ENCODE measurements at regions not wholly inside any gene's neighbourhood (a gene's known extent, or its start where the extent isn't known, plus 50 kb on each side); places are given as distances from the start of the nearest gene placed in this dataset.

DNA sequence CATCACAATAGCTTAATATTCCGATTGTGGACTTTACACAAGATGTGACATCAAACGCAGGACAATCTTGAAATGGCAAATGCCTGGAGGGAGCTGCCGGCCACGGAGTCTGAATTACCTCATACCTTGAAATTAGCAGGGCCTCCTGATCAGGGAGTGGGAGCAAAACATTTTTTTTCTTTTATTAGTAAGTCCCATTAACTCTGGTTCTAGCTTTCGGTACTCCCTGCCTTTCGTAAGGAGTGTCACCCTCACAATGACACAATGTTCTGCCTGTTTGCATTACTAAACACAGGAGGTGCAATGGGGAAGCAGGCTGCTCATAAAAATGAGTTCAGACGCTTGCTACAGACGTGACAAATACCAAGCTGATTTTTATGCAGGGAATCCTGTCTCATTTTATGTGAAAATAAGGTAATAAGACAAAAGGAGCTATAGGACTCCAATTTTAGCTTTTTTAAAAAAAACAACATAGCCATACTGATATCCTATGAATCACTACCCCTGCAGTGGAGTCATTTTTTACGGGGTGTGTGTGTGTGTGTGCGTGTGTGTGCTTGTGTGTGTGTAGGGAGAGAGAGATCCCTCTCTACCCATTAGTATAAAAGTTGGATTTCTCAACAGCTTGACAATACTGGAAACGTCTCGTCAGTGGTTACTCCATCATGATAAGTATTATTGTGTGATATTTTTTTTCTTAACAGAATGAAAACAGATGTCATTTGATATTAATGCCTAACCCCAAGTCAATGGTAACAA lies 205.1 kb upstream of the RUNX1 start:
- no peak overlapping the region for H3K27ac ChIP-seq (ENCODE audit: low read length)

GRCh38 chr21:35252831-35253230 lies 203.7 kb upstream of the RUNX1 start:
- Histone ChIP-seq H3K27me3 (ENCODE audit: control insufficient read depth in 1 of 2, insufficient read depth in 2 of 2, low read length in 2 of 2) (no peaks in the 10 kb centered on the region), H3K4me1 (ENCODE audit: control insufficient read depth, insufficient read depth, low read length) (peaks cover 5% of the 10 kb centered on the region), H3K9ac (ENCODE audit: low read length in 2 of 2) (no peak overlapping the region), H3K4me3 (ENCODE audit: low read length in 2 of 2) (no peak overlapping the region), H3K9me3 (ENCODE audit: control insufficient read depth in 2 of 2, low read length in 2 of 2) (no peaks in the 10 kb centered on the region), H3K27ac (ENCODE audit: low read length) (no peak overlapping the region), H3K36me3 (ENCODE audit: control insufficient read depth in 2 of 2, insufficient read depth in 2 of 2, low read length in 2 of 2) (no peaks in the 10 kb centered on the region)

More for the DNA sequence above, 205.1 kb upstream of the RUNX1 start:
- Histone ChIP-seq H3K27me3 (ENCODE audit: control insufficient read depth in 1 of 2, insufficient read depth in 2 of 2, low read length in 2 of 2) (no peaks in the 10 kb centered on the region), H3K36me3 (ENCODE audit: control insufficient read depth in 2 of 2, insufficient read depth in 2 of 2, low read length in 2 of 2) (no peaks in the 10 kb centered on the region), H3K4me1 (ENCODE audit: control insufficient read depth, insufficient read depth, low read length) (peaks cover 5% of the 10 kb centered on the region), H3K9me3 (ENCODE audit: control insufficient read depth in 2 of 2, low read length in 2 of 2) (no peaks in the 10 kb centered on the region), H3K9ac (ENCODE audit: low read length in 2 of 2) (no peak overlapping the region), H3K4me3 (ENCODE audit: low read length in 2 of 2) (no peak overlapping the region)

GRCh38 chr21:35249636-35250035 lies 200.5 kb upstream of the RUNX1 start:
- Histone ChIP-seq H3K4me1 (ENCODE audit: control insufficient read depth, insufficient read depth, low read length) (no peaks in the 10 kb centered on the region), H3K9ac (ENCODE audit: low read length in 2 of 2) (no peak overlapping the region), H3K4me3 (ENCODE audit: low read length in 2 of 2) (no peak overlapping the region), H3K36me3 (ENCODE audit: control insufficient read depth in 2 of 2, insufficient read depth in 2 of 2, low read length in 2 of 2) (no peaks in the 10 kb centered on the region), H3K9me3 (ENCODE audit: control insufficient read depth in 2 of 2, low read length in 2 of 2) (no peaks in the 10 kb centered on the region), H3K27me3 (ENCODE audit: control insufficient read depth in 1 of 2, insufficient read depth in 2 of 2, low read length in 2 of 2) (no peaks in the 10 kb centered on the region), H3K27ac (ENCODE audit: low read length) (no peak overlapping the region)

DNA sequence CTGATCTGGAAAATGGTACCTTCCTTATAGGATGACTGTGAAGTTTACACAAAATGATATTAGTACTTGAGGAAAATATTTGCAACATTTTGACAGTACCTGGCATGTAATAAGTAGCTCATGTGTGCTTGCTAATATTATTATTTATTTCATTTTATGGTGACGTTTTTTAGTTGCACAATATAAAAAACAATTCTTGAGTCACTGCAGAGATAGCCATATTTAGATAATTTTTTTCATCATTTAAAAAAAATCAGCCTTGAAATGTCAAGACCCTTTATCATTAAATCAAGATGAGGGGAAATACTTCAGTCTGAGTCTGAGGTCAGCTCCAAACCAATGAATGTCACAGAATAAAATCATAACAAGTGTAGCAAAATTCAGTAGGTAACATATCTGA lies 196.8 kb upstream of the RUNX1 start:
- H3K9me3 ChIP-seq (ENCODE audit: control insufficient read depth in 2 of 2, low read length in 2 of 2), result no peaks in the 10 kb centered on the region
- no peaks in the 10 kb centered on the region for H3K27me3 ChIP-seq (ENCODE audit: control insufficient read depth in 1 of 2, insufficient read depth in 2 of 2, low read length in 2 of 2)
- no peaks in the 10 kb centered on the region for H3K36me3 ChIP-seq (ENCODE audit: control insufficient read depth in 2 of 2, insufficient read depth in 2 of 2, low read length in 2 of 2)
- no peak overlapping the region for H3K4me3 ChIP-seq (ENCODE audit: low read length in 2 of 2)
- H3K4me1 ChIP-seq (ENCODE audit: control insufficient read depth, insufficient read depth, low read length), result peaks cover 3% of the 10 kb centered on the region
- H3K9ac ChIP-seq (ENCODE audit: low read length in 2 of 2), result no peak overlapping the region
- no peak overlapping the region for H3K27ac ChIP-seq (ENCODE audit: low read length)

DNA sequence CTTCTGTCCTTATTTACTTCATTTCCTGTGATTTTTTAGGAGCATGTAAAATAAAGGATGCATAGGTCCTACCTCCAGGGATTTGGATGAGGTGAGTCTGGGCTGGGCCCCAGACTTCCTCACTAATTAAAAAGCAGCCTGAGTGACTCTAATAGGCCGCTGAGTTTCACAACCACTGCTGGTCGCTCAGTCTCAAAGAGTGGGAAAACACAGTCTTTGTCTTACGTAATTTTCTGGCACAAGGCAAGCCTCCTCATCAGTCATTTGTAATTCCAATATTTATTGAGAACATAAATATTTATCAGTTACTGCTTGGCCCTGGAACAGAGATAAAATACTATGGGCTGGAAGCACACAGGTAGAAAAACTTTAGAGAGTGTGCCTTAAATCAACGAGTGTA lies 195.4 kb upstream of the RUNX1 start:
- Histone ChIP-seq H3K9ac (ENCODE audit: low read length in 2 of 2) (no peak overlapping the region), H3K36me3 (ENCODE audit: control insufficient read depth in 2 of 2, insufficient read depth in 2 of 2, low read length in 2 of 2) (no peaks in the 10 kb centered on the region), H3K4me3 (ENCODE audit: low read length in 2 of 2) (no peak overlapping the region), H3K27me3 (ENCODE audit: control insufficient read depth in 1 of 2, insufficient read depth in 2 of 2, low read length in 2 of 2) (no peaks in the 10 kb centered on the region), H3K9me3 (ENCODE audit: control insufficient read depth in 2 of 2, low read length in 2 of 2) (no peaks in the 10 kb centered on the region), H3K4me1 (ENCODE audit: control insufficient read depth, insufficient read depth, low read length) (peaks cover 3% of the 10 kb centered on the region), H3K27ac (ENCODE audit: low read length) (no peak overlapping the region)

- Histone ChIP-seq H3K9ac (ENCODE audit: low read length in 2 of 2) (no peak overlapping the region), H3K4me3 (ENCODE audit: low read length in 2 of 2) (no peak overlapping the region), H3K27me3 (ENCODE audit: control insufficient read depth in 1 of 2, insufficient read depth in 2 of 2, low read length in 2 of 2) (no peaks in the 10 kb centered on the region), H3K4me1 (ENCODE audit: control insufficient read depth, insufficient read depth, low read length) (peaks cover 3% of the 10 kb centered on the region), H3K36me3 (ENCODE audit: control insufficient read depth in 2 of 2, insufficient read depth in 2 of 2, low read length in 2 of 2) (no peaks in the 10 kb centered on the region), H3K27ac (ENCODE audit: low read length) (no peak overlapping the region), H3K9me3 (ENCODE audit: control insufficient read depth in 2 of 2, low read length in 2 of 2) (no peaks in the 10 kb centered on the region)
Observed at GRCh38 chr21:35243171-35243570, 194.1 kb upstream of the RUNX1 start.

- H3K27me3 ChIP-seq (ENCODE audit: control insufficient read depth in 1 of 2, insufficient read depth in 2 of 2, low read length in 2 of 2), result no peaks in the 10 kb centered on the region
- H3K27ac ChIP-seq (ENCODE audit: low read length), result no peak overlapping the region
- H3K9me3 ChIP-seq (ENCODE audit: control insufficient read depth in 2 of 2, low read length in 2 of 2), result no peaks in the 10 kb centered on the region
- H3K36me3 ChIP-seq (ENCODE audit: control insufficient read depth in 2 of 2, insufficient read depth in 2 of 2, low read length in 2 of 2), result no peaks in the 10 kb centered on the region
- peaks cover 3% of the 10 kb centered on the region for H3K4me1 ChIP-seq (ENCODE audit: control insufficient read depth, insufficient read depth, low read length)
- no peak overlapping the region for H3K9ac ChIP-seq (ENCODE audit: low read length in 2 of 2)
- no peak overlapping the region for H3K4me3 ChIP-seq (ENCODE audit: low read length in 2 of 2)
Observed at GRCh38 chr21:35239811-35240219, 190.7 kb upstream of the RUNX1 start.

DNA sequence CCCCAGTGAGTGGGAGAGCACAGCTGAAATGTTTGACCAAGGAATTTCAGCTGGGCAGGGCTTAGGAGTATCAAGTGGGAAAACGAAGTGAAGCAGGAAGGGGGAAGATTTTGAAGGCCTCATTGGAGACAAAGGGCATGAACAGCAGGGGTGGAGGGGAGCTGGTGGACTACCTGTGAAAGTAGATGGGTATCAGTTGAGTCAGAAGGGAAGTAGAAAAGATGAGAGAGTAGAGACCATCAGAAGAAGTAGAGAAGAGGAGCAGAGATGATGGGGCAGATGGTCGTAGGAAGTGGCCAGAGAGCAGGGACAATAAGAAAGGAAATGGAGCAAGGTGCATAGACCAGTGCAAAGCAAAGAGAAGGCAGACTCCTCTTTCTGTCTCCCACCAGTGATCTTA lies 189.0 kb upstream of the RUNX1 start:
- Histone ChIP-seq H3K9me3 (ENCODE audit: control insufficient read depth in 2 of 2, low read length in 2 of 2) (no peaks in the 10 kb centered on the region), H3K27me3 (ENCODE audit: control insufficient read depth in 1 of 2, insufficient read depth in 2 of 2, low read length in 2 of 2) (no peaks in the 10 kb centered on the region), H3K36me3 (ENCODE audit: control insufficient read depth in 2 of 2, insufficient read depth in 2 of 2, low read length in 2 of 2) (no peaks in the 10 kb centered on the region), H3K9ac (ENCODE audit: low read length in 2 of 2) (no peak overlapping the region), H3K4me1 (ENCODE audit: control insufficient read depth, insufficient read depth, low read length) (no peaks in the 10 kb centered on the region), H3K27ac (ENCODE audit: low read length) (no peak overlapping the region), H3K4me3 (ENCODE audit: low read length in 2 of 2) (no peak overlapping the region)

DNA sequence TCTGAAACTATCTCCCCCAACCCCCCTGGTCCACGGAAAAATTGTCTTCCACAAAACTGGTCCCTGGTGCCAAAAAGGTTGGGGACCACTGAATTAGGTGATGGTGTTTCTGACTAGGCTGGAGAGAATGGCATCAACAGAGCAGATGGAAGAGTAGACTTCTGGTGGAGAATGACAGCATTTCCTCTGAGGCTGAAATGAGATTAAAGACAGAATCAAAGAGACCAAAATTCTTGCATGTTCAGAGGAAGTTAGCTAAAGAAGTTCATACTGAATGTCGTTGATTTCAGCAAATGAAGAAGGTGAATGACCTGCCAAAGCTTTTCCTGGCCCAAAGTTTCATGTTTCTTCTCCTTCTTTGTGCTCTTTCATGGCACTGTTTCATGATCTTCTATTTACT lies 188.2 kb upstream of the RUNX1 start:
- Histone ChIP-seq H3K27me3 (ENCODE audit: control insufficient read depth in 1 of 2, insufficient read depth in 2 of 2, low read length in 2 of 2) (no peaks in the 10 kb centered on the region), H3K4me1 (ENCODE audit: control insufficient read depth, insufficient read depth, low read length) (no peaks in the 10 kb centered on the region), H3K36me3 (ENCODE audit: control insufficient read depth in 2 of 2, insufficient read depth in 2 of 2, low read length in 2 of 2) (no peaks in the 10 kb centered on the region), H3K27ac (ENCODE audit: low read length) (no peak overlapping the region), H3K9ac (ENCODE audit: low read length in 2 of 2) (no peak overlapping the region), H3K9me3 (ENCODE audit: control insufficient read depth in 2 of 2, low read length in 2 of 2) (no peaks in the 10 kb centered on the region), H3K4me3 (ENCODE audit: low read length in 2 of 2) (no peak overlapping the region)

- H3K27me3 ChIP-seq (ENCODE audit: control insufficient read depth in 1 of 2, insufficient read depth in 2 of 2, low read length in 2 of 2), result no peaks in the 10 kb centered on the region
- no peak overlapping the region for H3K27ac ChIP-seq (ENCODE audit: low read length)
- H3K36me3 ChIP-seq (ENCODE audit: control insufficient read depth in 2 of 2, insufficient read depth in 2 of 2, low read length in 2 of 2), result no peaks in the 10 kb centered on the region
- H3K9ac ChIP-seq (ENCODE audit: low read length in 2 of 2), result no peak overlapping the region
- H3K9me3 ChIP-seq (ENCODE audit: control insufficient read depth in 2 of 2, low read length in 2 of 2), result no peaks in the 10 kb centered on the region
- H3K4me1 ChIP-seq (ENCODE audit: control insufficient read depth, insufficient read depth, low read length), result no peaks in the 10 kb centered on the region
- no peak overlapping the region for H3K4me3 ChIP-seq (ENCODE audit: low read length in 2 of 2)
Observed at GRCh38 chr21:35236090-35236489, 187.0 kb upstream of the RUNX1 start.

DNA sequence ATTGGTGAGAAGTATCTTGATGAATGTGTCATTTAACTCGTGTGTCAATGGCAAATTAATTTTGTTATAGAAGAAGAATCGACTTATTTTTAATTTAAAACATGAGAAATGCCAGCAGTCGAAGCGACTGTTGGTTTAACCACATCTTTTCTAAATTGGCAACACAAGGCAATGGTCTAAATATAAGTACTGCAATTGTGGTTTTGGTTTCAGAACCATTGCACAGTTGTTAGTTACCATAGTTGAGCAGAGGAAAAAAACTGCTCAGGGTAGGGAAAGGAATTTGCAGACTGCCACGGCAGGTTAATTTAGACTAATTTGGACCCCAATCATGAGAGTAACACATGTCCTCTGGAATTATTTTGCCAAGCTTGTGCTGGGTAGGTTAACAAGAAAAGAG lies 185.6 kb upstream of the RUNX1 start:
- no peaks in the 10 kb centered on the region for H3K36me3 ChIP-seq (ENCODE audit: control insufficient read depth in 2 of 2, insufficient read depth in 2 of 2, low read length in 2 of 2)
- H3K4me3 ChIP-seq (ENCODE audit: low read length in 2 of 2), result no peak overlapping the region
- H3K27ac ChIP-seq (ENCODE audit: low read length), result no peak overlapping the region
- H3K9ac ChIP-seq (ENCODE audit: low read length in 2 of 2), result no peak overlapping the region
- H3K4me1 ChIP-seq (ENCODE audit: control insufficient read depth, insufficient read depth, low read length), result no peaks in the 10 kb centered on the region
- H3K27me3 ChIP-seq (ENCODE audit: control insufficient read depth in 1 of 2, insufficient read depth in 2 of 2, low read length in 2 of 2), result no peaks in the 10 kb centered on the region
- no peaks in the 10 kb centered on the region for H3K9me3 ChIP-seq (ENCODE audit: control insufficient read depth in 2 of 2, low read length in 2 of 2)
